A549 (cell line): ENCODE measurements at regions not wholly inside any gene's neighbourhood (a gene's known extent, or its start where the extent isn't known, plus 50 kb on each side); places are given as distances from the start of the nearest gene placed in this dataset.
"Not testable (repeated sequence)": the region's sequence is repeated elsewhere in the genome, so short reads cannot be mapped to it uniquely, and the experiment has no call there.

Experiments used
- ATAC-seq, 2 experiments: fragments of 200-7000 bp in 1 of 2; fragments of >200 bp in 1 of 2; cut with Nextera tagmentation in 1 of 2; cut with Tn5 transposase in 1 of 2; 3 replicates each; pipeline versions ENCODE4 v1.8.0 to v1.9.1; 2018 to 2020; ENCODE audit warnings: mild to moderate bottlenecking in 1 of 2, moderate library complexity in 1 of 2
- CTCF ChIA-PET: fragments of 300-600 bp; sonication (Branson Sonifier 250); formaldehyde crosslinking; extraction: SDS; loops from one replicate; lab custom pipeline; 2021; ENCODE audit warnings: antibody characterized with exemption, inconsistent platforms; lab: Yijun Ruan, JAX
- POLR2A ChIA-PET: fragments of 350-600 bp; formaldehyde crosslinking; extraction: SDS; loops from one replicate; lab custom pipeline; 2021; ENCODE audit warnings: antibody characterized with exemption, inconsistent platforms; lab: Yijun Ruan, JAX
- DNase-seq, 2 experiments: peaks; one replicate each; pipeline versions ENCODE4 v3.0.0 to v3.0.0-alpha.2; 2011 to 2016; ENCODE audit warnings: low read depth in 1 of 2, low spot score in 1 of 2
- FAIRE-seq: peaks from 2 replicates; lab custom pipeline; 2011; peaks lifted over from hg19 to GRCh38; lab: Jason Lieb, UNC
- H3K27ac ChIP-seq, 2 experiments: fragments of >200 bp; sonication (Bioruptor Twin); formaldehyde crosslinking; 3 replicates each; pipeline ENCODE4 v1.5.1; 2016 to 2017
- H3K4me1 ChIP-seq: fragments of >200 bp; sonication (Bioruptor Twin); formaldehyde crosslinking; 3 replicates; pipeline ENCODE4 v1.6.1; 2016
- H3K4me2 ChIP-seq: fragments of >200 bp; sonication (Bioruptor Twin); formaldehyde crosslinking; 3 replicates; pipeline ENCODE4 v1.6.1; 2016
- H3K4me3 ChIP-seq: fragments of >200 bp; sonication (Bioruptor Twin); formaldehyde crosslinking; 3 replicates; pipeline ENCODE4 v1.5.1; 2016
- H3K9me3 ChIP-seq: fragments of >200 bp; sonication (Bioruptor Twin); formaldehyde crosslinking; 3 replicates; pipeline ENCODE4 v1.6.1; 2016
- BHLHE40 ChIP-seq: IDR thresholded peaks from 2 replicates; pipeline ENCODE4 v1.6.1; 2012; ENCODE audit warnings: low read depth, low read length, inconsistent platforms
- CBX8 ChIP-seq: fragments of 200-600 bp; sonication (generic); IDR thresholded peaks from 2 replicates; pipeline ENCODE4 v1.6.1; 2016
- CEBPB ChIP-seq, 2 experiments: fragments of >200 bp in 1 of 2; sonication (Bioruptor Twin) in 1 of 2; formaldehyde crosslinking in 1 of 2; IDR thresholded peaks; 2 replicates each; pipeline ENCODE4 v1.6.1; 2012 to 2016
- ESRRA ChIP-seq: fragments of 150-350 bp; IDR thresholded peaks from 2 replicates; pipeline ENCODE4 v1.6.1; 2014; ENCODE audit warnings: mild to moderate bottlenecking, low read length, borderline replicate concordance
- FOSB ChIP-seq: fragments of 250-450 bp; sonication (Bioruptor Pico); IDR thresholded peaks from 2 replicates; pipeline ENCODE4 v1.5.0; 2020; ENCODE audit warnings: mild to moderate bottlenecking, moderate library complexity
- FOSL2 ChIP-seq, 2 experiments: fragments of 450-650 bp in 1 of 2; fragments of >200 bp in 1 of 2; sonication (Bioruptor Twin) in 1 of 2; formaldehyde crosslinking; IDR thresholded peaks; 2 replicates each; pipeline versions ENCODE4 v1.5.0 to v1.6.1; 2016 to 2020; ENCODE audit warnings: mild to moderate bottlenecking in 1 of 2, moderate library complexity in 1 of 2
- HDAC2 ChIP-seq: fragments of 200-600 bp; sonication (generic); IDR thresholded peaks from 2 replicates; pipeline ENCODE4 v1.6.1; 2016
- HOXA7 ChIP-seq: fragments of 250-450 bp; sonication (Bioruptor Pico); IDR thresholded peaks from 2 replicates; pipeline ENCODE4 v1.5.0; 2020; ENCODE audit warnings: mild to moderate bottlenecking, moderate library complexity
- HOXB13 ChIP-seq: fragments of 250-450 bp; sonication (Bioruptor Pico); IDR thresholded peaks from 2 replicates; pipeline ENCODE4 v1.5.0; 2020; ENCODE audit warnings: low read depth, mild to moderate bottlenecking, moderate library complexity
- HOXB5 ChIP-seq: fragments of 250-450 bp; sonication (Bioruptor Pico); IDR thresholded peaks from 2 replicates; pipeline ENCODE4 v1.5.0; 2020; ENCODE audit warnings: mild to moderate bottlenecking, moderate library complexity
- JUNB ChIP-seq: fragments of >200 bp; sonication (Bioruptor Twin); formaldehyde crosslinking; IDR thresholded peaks from 2 replicates; pipeline ENCODE4 v1.6.1; 2016
- KDM5A ChIP-seq: fragments of 200-600 bp; sonication (generic); IDR thresholded peaks from 2 replicates; pipeline ENCODE4 v1.6.1; 2016; ENCODE audit warnings: antibody characterized with exemption, mild to moderate bottlenecking
- MAZ ChIP-seq: fragments of 150-350 bp; IDR thresholded peaks from 2 replicates; pipeline ENCODE4 v1.6.1; 2014; ENCODE audit warnings: antibody characterized with exemption, low read depth, low read length, borderline replicate concordance
- NFE2L2 ChIP-seq: fragments of 150-350 bp; conservative IDR thresholded peaks from 2 replicates; pipeline ENCODE4 v1.6.1; 2014; ENCODE audit warnings: low read length
- NPAS2 ChIP-seq: fragments of 250-450 bp; sonication (Bioruptor Pico); IDR thresholded peaks from 2 replicates; pipeline ENCODE4 v1.8.0; 2022; ENCODE audit warnings: mild to moderate bottlenecking, moderate library complexity, borderline replicate concordance
- NR3C1 ChIP-seq: fragments of >200 bp; sonication (Bioruptor Twin); formaldehyde crosslinking; IDR thresholded peaks from 3 replicates; pipeline ENCODE4 v1.6.1; 2017
- POLR2A ChIP-seq: IDR thresholded peaks from 2 replicates; pipeline ENCODE4 v1.6.1; 2012; ENCODE audit warnings: mild to moderate bottlenecking, low read length
- POLR2AphosphoS2 ChIP-seq: conservative IDR thresholded peaks from 2 replicates; pipeline ENCODE4 v1.6.1; 2012; ENCODE audit warnings: low read length, improper control_type of control experiment, inconsistent platforms
- RAD21 ChIP-seq, 2 experiments: fragments of >200 bp in 1 of 2; sonication (Bioruptor Twin) in 1 of 2; formaldehyde crosslinking in 1 of 2; IDR thresholded peaks in 1 of 2; conservative IDR thresholded peaks in 1 of 2; 2 replicates in 1 of 2; 3 replicates in 1 of 2; pipeline ENCODE4 v1.6.1; 2012 to 2018; ENCODE audit warnings: inconsistent platforms in 1 of 2
- RCOR1 ChIP-seq: fragments of 150-350 bp; IDR thresholded peaks from 2 replicates; pipeline ENCODE4 v1.6.1; 2014; ENCODE audit warnings: antibody characterized with exemption, low read length, low read depth
- RFX5 ChIP-seq: fragments of 450-650 bp; IDR thresholded peaks from 2 replicates; pipeline ENCODE4 v1.7.1; 2014; ENCODE audit warnings: antibody characterized with exemption, mild to moderate bottlenecking, moderate library complexity
- RNF2 ChIP-seq: fragments of 200-600 bp; sonication (generic); IDR thresholded peaks from 2 replicates; pipeline ENCODE4 v1.6.1; 2016; ENCODE audit warnings: low read depth, mild to moderate bottlenecking, antibody characterized with exemption, moderate library complexity, borderline replicate concordance
- TFCP2L1 ChIP-seq: fragments of 250-450 bp; sonication (Bioruptor Pico); IDR thresholded peaks from 2 replicates; pipeline ENCODE4 v1.5.0; 2021; ENCODE audit warnings: mild to moderate bottlenecking
- TP53 ChIP-seq: fragments of 250-450 bp; sonication (Bioruptor Pico); IDR thresholded peaks from 2 replicates; pipeline ENCODE4 v1.5.0; 2021; ENCODE audit warnings: mild to moderate bottlenecking, moderate library complexity
- ZSCAN20 ChIP-seq: fragments of 250-450 bp; sonication (Bioruptor Pico); IDR thresholded peaks from 2 replicates; pipeline ENCODE4 v1.8.0; 2022; ENCODE audit warnings: mild to moderate bottlenecking, moderate library complexity
- WGBS: methylation state at CpG from one replicate; pipeline ENCODE4 v1.1.6; 2017; ENCODE audit errors: missing lambda C conversion rate; 5-methylcytosine and 5-hydroxymethylcytosine counted together
- TF ChIP-seq, protein P1 (sequence below): fragments of >200 bp; sonication (Bioruptor Twin); formaldehyde crosslinking; IDR thresholded peaks from 2 replicates; pipeline ENCODE4 v1.6.1; 2016
- TF ChIP-seq, protein P2 (sequence below): IDR thresholded peaks from 2 replicates; pipeline ENCODE4 v1.6.1; 2012
- TF ChIP-seq, protein P3 (sequence below): IDR thresholded peaks from 2 replicates; pipeline ENCODE4 v1.6.1; 2012; ENCODE audit warnings: low read depth, borderline replicate concordance
- TF ChIP-seq, protein P4 (sequence below): fragments of >200 bp; sonication (Bioruptor Twin); formaldehyde crosslinking; IDR thresholded peaks from 3 replicates; pipeline ENCODE4 v1.5.1; 2016
- TF ChIP-seq, protein P5 (sequence below): fragments of >200 bp; sonication (Bioruptor Twin); formaldehyde crosslinking; IDR thresholded peaks from 3 replicates; pipeline ENCODE4 v1.6.1; 2016

DNA sequence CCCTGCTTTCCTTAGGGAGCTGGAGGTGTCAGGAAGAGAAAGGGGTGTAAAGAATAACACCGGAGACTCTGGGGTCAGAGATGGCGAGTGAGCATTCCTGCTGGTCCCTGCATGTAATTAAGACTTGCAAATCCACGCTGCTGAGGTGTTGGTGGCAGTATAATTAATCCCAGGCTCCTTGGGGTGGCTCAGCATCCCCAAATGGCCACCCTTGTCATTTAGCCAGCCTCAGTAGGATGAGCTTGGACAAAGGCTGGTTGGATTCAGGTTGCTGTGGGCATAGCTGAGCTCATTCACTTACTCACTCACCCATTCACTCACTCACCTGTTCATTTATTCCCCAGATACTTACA, 174.4 kb upstream of the RPH3A start:
- CTCF ChIA-PET, result no interaction called here
- H3K9me3 ChIP-seq, result peaks cover 3% of the 10 kb centered on the region; the same call in 1 of the 3 replicates
- no peak for TF ChIP-seq JUNB
- no peak for TF ChIP-seq RCOR1
- TF ChIP-seq FOSB, result no peak
- no peak for TF ChIP-seq POLR2AphosphoS2
- no peak for TF ChIP-seq NFE2L2
- no peak for TF ChIP-seq NR3C1
- no peak for TF ChIP-seq ESRRA
- TF ChIP-seq ZSCAN20 (CRISPR knock-in tag), result no peak
- TF ChIP-seq TFCP2L1 (CRISPR knock-in tag), result no peak
- TF ChIP-seq, protein P1, sequence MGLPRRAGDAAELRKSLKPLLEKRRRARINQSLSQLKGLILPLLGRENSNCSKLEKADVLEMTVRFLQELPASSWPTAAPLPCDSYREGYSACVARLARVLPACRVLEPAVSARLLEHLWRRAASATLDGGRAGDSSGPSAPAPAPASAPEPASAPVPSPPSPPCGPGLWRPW, result no peak
- TF ChIP-seq, protein P2, sequence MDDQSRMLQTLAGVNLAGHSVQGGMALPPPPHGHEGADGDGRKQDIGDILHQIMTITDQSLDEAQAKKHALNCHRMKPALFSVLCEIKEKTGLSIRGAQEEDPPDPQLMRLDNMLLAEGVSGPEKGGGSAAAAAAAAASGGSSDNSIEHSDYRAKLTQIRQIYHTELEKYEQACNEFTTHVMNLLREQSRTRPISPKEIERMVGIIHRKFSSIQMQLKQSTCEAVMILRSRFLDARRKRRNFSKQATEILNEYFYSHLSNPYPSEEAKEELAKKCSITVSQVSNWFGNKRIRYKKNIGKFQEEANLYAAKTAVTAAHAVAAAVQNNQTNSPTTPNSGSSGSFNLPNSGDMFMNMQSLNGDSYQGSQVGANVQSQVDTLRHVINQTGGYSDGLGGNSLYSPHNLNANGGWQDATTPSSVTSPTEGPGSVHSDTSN, result no peak
- TF ChIP-seq POLR2A, result no peak
- TF ChIP-seq, protein P3, sequence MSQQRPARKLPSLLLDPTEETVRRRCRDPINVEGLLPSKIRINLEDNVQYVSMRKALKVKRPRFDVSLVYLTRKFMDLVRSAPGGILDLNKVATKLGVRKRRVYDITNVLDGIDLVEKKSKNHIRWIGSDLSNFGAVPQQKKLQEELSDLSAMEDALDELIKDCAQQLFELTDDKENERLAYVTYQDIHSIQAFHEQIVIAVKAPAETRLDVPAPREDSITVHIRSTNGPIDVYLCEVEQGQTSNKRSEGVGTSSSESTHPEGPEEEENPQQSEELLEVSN, result no peak
- no peak for TF ChIP-seq HOXB5 (CRISPR knock-in tag)
- no peak for TF ChIP-seq HDAC2
- TF ChIP-seq BHLHE40, result no peak
- TF ChIP-seq, all 56 proteins: peak for 0
- FAIRE-seq (no peak), DNase-seq (no peak), ATAC-seq (peak; percentile 36 to 37; a peak in 3 of 6 replicates)
- POLR2A ChIA-PET, result no interaction called here
- Histone ChIP-seq H3K27ac (no peak overlapping the region), H3K4me1 (0 out of 3 replicates have a peak, but pooled peaks cover 4% of the 10 kb centered on the region), H3K4me2 (peak overlapping the region; percentile 32; the same call in 1 of the 3 replicates), H3K4me3 (no peak overlapping the region)
- whole genome bisulfite sequencing, result 3% methylated on average over 3 of the region's 3 CpGs

DNA sequence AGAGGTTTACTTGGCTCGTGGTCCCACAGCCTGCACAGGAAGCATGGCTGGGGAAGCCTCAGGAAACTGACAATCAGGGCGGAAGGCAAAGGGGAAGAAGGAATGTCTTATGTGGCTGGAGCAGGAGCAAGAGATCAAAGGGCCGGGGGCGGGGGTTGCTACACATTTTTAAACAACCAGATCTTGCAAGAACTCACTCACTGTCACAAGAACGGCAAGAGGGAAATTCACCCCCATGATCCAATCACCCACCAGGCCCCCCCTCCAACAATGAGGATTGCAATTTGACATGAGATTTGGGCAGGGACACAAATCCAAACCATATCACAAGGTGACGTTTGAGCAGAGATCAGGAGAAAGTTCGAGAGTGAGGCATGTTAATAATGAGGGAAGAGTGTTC, 163.7 kb upstream of the RPH3A start:
- peaks cover 3% of the 10 kb centered on the region; the same call in 1 of the 3 replicates for H3K9me3 ChIP-seq
- H3K27ac ChIP-seq, result no peak overlapping the region
- DNase-seq (no peak), ATAC-seq (no peak), FAIRE-seq (no peak)
- TF ChIP-seq, protein P4, sequence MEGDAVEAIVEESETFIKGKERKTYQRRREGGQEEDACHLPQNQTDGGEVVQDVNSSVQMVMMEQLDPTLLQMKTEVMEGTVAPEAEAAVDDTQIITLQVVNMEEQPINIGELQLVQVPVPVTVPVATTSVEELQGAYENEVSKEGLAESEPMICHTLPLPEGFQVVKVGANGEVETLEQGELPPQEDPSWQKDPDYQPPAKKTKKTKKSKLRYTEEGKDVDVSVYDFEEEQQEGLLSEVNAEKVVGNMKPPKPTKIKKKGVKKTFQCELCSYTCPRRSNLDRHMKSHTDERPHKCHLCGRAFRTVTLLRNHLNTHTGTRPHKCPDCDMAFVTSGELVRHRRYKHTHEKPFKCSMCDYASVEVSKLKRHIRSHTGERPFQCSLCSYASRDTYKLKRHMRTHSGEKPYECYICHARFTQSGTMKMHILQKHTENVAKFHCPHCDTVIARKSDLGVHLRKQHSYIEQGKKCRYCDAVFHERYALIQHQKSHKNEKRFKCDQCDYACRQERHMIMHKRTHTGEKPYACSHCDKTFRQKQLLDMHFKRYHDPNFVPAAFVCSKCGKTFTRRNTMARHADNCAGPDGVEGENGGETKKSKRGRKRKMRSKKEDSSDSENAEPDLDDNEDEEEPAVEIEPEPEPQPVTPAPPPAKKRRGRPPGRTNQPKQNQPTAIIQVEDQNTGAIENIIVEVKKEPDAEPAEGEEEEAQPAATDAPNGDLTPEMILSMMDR, result no peak
- no peak for TF ChIP-seq MAZ
- TF ChIP-seq, protein P5, sequence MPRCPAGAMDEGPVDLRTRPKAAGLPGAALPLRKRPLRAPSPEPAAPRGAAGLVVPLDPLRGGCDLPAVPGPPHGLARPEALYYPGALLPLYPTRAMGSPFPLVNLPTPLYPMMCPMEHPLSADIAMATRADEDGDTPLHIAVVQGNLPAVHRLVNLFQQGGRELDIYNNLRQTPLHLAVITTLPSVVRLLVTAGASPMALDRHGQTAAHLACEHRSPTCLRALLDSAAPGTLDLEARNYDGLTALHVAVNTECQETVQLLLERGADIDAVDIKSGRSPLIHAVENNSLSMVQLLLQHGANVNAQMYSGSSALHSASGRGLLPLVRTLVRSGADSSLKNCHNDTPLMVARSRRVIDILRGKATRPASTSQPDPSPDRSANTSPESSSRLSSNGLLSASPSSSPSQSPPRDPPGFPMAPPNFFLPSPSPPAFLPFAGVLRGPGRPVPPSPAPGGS, result no peak
- no peak for TF ChIP-seq TP53
- TF ChIP-seq HDAC2, result no peak
- no peak for TF ChIP-seq NPAS2 (CRISPR knock-in tag)
- TF ChIP-seq TFCP2L1 (CRISPR knock-in tag), result no peak
- TF ChIP-seq RAD21 (conservative IDR thresholded peaks at IDR 0.05 in 1 of 2, IDR thresholded peaks at IDR 0.05 in 1 of 2), result no peak
- TF ChIP-seq CBX8, result no peak
- no peak for TF ChIP-seq POLR2A
- no peak for TF ChIP-seq RNF2
- TF ChIP-seq, protein P1, result no peak
- TF ChIP-seq RFX5, result no peak
- TF ChIP-seq HOXB13 (CRISPR knock-in tag), result no peak
- TF ChIP-seq KDM5A, result no peak
- no peak for TF ChIP-seq HOXA7
- no peak for TF ChIP-seq CEBPB (IDR thresholded peaks at IDR 0.05)
- TF ChIP-seq NR3C1, result no peak
- TF ChIP-seq FOSL2 (IDR thresholded peaks at IDR 0.05), result no peak
- no peak for TF ChIP-seq FOSL2 (CRISPR knock-in tag; IDR thresholded peaks at IDR 0.05)
- CTCF ChIA-PET, result no interaction called here
- H3K4me1 ChIP-seq, result no peaks in the 10 kb centered on the region
- 27% methylated on average over 7 of the region's 7 CpGs for WGBS
- POLR2A ChIA-PET, result no interaction called here
- H3K4me2 ChIP-seq, result no peak overlapping the region
- H3K4me3 ChIP-seq, result no peak overlapping the region

DNA sequence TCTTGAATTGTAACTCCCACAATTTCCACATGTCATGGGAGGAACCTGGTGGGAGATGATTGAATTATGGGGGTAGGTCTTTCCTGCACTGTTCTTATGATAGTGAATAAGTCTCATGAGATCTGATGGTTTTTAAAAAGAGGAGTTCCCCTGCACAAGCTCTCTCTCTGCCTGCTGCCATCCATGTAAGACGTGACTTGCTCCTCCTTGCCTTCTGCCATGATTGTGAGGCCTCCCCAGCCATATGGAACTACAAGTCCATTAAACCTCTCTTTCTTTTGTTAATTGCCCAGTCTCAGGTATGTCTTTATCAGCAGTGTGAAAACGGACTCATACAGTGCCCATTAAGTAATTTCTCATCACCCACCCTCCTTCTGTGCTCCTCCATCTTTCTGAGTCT, 159.6 kb upstream of the RPH3A start:
- 8% methylated on average over 2 of the region's 2 CpGs for WGBS
- H3K9me3 ChIP-seq, DNase-seq, H3K27ac ChIP-seq, POLR2A ChIA-PET, FAIRE-seq, H3K4me1 ChIP-seq, H3K4me2 ChIP-seq, ATAC-seq, H3K4me3 ChIP-seq: not testable (repeated sequence)
- CTCF ChIA-PET, result interaction anchor here (0.9 to 1.2 kb wide), 2 partner anchors 16 to 49 kb away, joined by 3 read pairs; no protein-coding TSS in a partner anchor
